H1 (cell line): ENCODE measurements at regions not wholly inside any gene's neighbourhood (a gene's known extent, or its start where the extent isn't known, plus 50 kb on each side); places are given as distances from the start of the nearest gene placed in this dataset.

ENCODE experiments used
- CTCF ChIA-PET: fragments of 300-600 bp; sonication (Branson Sonifier 250); formaldehyde crosslinking; loops from one replicate; lab custom pipeline; 2021; ENCODE audit not compliant: partially characterized antibody; lab: Charles Lee
- POLR2A ChIA-PET: fragments of 300-600 bp; sonication (Branson Sonifier 250); formaldehyde crosslinking; loops from one replicate; lab custom pipeline; 2021; ENCODE audit warnings: inconsistent platforms; ENCODE audit not compliant: partially characterized antibody; lab: Charles Lee
- DNase-seq, 2 experiments: peaks; one replicate each; pipeline versions ENCODE4 v3.0.0 to v3.0.0-alpha.2; 2010 to 2022; ENCODE audit warnings: low spot score in 2 of 2, low read depth in 1 of 2, mixed read lengths in 1 of 2
- FAIRE-seq: peaks from 2 replicates; lab custom pipeline; 2011; peaks lifted over from hg19 to GRCh38; lab: Jason Lieb, UNC
- H2AFZ ChIP-seq: 2 replicates; pipeline ENCODE4 v1.8.1; 2012; ENCODE audit warnings: low read length, inconsistent platforms
- H2AK5ac ChIP-seq: 2 replicates; pipeline ENCODE4 v1.6.1; 2013; ENCODE audit warnings: low read depth, low read length
- H2BK120ac ChIP-seq: replicated peaks from 2 replicates; pipeline ENCODE3; 2013; ENCODE audit warnings: low read depth, low read length, inconsistent platforms
- H2BK12ac ChIP-seq: 2 replicates; pipeline ENCODE4 v1.6.1; 2013; ENCODE audit warnings: low read depth, low read length
- H2BK15ac ChIP-seq: 2 replicates; pipeline ENCODE4 v1.6.1; 2013; ENCODE audit warnings: low read length
- H2BK20ac ChIP-seq: 2 replicates; pipeline ENCODE4 v1.6.1; 2013; ENCODE audit warnings: low read length
- H2BK5ac ChIP-seq: 2 replicates; pipeline ENCODE4 v1.6.1; 2013; ENCODE audit warnings: low read depth, low read length
- H3K14ac ChIP-seq: 2 replicates; pipeline ENCODE4 v1.6.1; 2013; ENCODE audit warnings: inconsistent platforms; ENCODE audit not compliant: insufficient read length
- H3K18ac ChIP-seq: 2 replicates; pipeline ENCODE4 v1.6.1; 2013; ENCODE audit warnings: low read length; ENCODE audit errors: extremely low read depth
- H3K23ac ChIP-seq: 2 replicates; pipeline ENCODE4 v1.6.1; 2013; ENCODE audit warnings: inconsistent platforms; ENCODE audit not compliant: insufficient read length
- H3K23me2 ChIP-seq: 2 replicates; pipeline ENCODE4 v1.6.1; 2013; ENCODE audit warnings: low read depth, low read length
- H3K27ac ChIP-seq: 2 replicates; pipeline ENCODE4 v1.6.1; 2011; ENCODE audit warnings: low read depth, low read length, inconsistent platforms
- H3K27me3 ChIP-seq, 4 experiments: replicated peaks in 1 of 4; 1 replicate in 1 of 4; 2 replicates in 3 of 4; pipeline versions ENCODE4 v1.6.1 to v1.8.1; 2011 to 2013; ENCODE audit warnings: low read length in 3 of 4, mild to moderate bottlenecking in 3 of 4, inconsistent platforms in 2 of 4, mixed read lengths in 2 of 4, moderate library complexity in 1 of 4; ENCODE audit not compliant: control insufficient read depth in 3 of 4, insufficient read depth in 3 of 4; ENCODE audit errors: extremely low read depth in 1 of 4
- H3K36me3 ChIP-seq, 4 experiments: 2 replicates each; pipeline versions ENCODE4 v1.6.1 to v1.8.1; 2011 to 2013; ENCODE audit warnings: mild to moderate bottlenecking in 4 of 4, low read length in 3 of 4, moderate library complexity in 2 of 4, control low read depth in 1 of 4, inconsistent platforms in 1 of 4; ENCODE audit not compliant: insufficient read depth in 4 of 4, control insufficient read depth in 2 of 4
- H3K4ac ChIP-seq: replicated peaks from 2 replicates; pipeline ENCODE3; 2013; ENCODE audit warnings: low read length, low read depth, mixed read lengths, inconsistent platforms; ENCODE audit not compliant: insufficient read length
- H3K4me1 ChIP-seq, 4 experiments: replicated peaks in 1 of 4; 1 replicate in 1 of 4; 2 replicates in 3 of 4; pipeline versions ENCODE4 v1.6.1 to v1.8.1; 2011 to 2013; ENCODE audit warnings: low read length in 3 of 4, inconsistent platforms in 2 of 4, mixed read lengths in 1 of 4; ENCODE audit not compliant: insufficient read depth in 4 of 4, control insufficient read depth in 3 of 4
- H3K4me2 ChIP-seq, 2 experiments: 2 replicates each; pipeline versions ENCODE4 v1.6.1 to v1.8.1; 2011 to 2013; ENCODE audit warnings: low read depth in 2 of 2, low read length in 2 of 2, control low read depth in 1 of 2, inconsistent platforms in 1 of 2, mild to moderate bottlenecking in 1 of 2; ENCODE audit not compliant: insufficient read depth in 1 of 2
- H3K4me3 ChIP-seq, 4 experiments: fragments of 200-600, 300-600 bp in 1 of 4; sonication (generic), shearing (Covaris generic), sonication (Bioruptor Twin) in 1 of 4; 2 replicates each; pipeline versions ENCODE4 v1.5.1 to v1.8.1; 2011 to 2016; ENCODE audit warnings: low read length in 4 of 4, low read depth in 3 of 4, control low read depth in 2 of 4, inconsistent platforms in 2 of 4, mild to moderate bottlenecking in 2 of 4, mixed read lengths in 1 of 4, moderate library complexity in 1 of 4; ENCODE audit not compliant: insufficient read depth in 2 of 4; ENCODE audit errors: extremely low read depth in 1 of 4
- H3K56ac ChIP-seq: replicated peaks from 2 replicates; pipeline ENCODE3; 2013; ENCODE audit warnings: low read depth, mild to moderate bottlenecking, mixed read lengths, low read length, inconsistent platforms; ENCODE audit not compliant: insufficient read length
- H3K79me1 ChIP-seq: 2 replicates; pipeline ENCODE4 v1.6.1; 2013; ENCODE audit warnings: low read depth, low read length, control low read depth
- H3K79me2 ChIP-seq, 2 experiments: 2 replicates each; pipeline versions ENCODE4 v1.6.1 to v1.8.1; 2012 to 2013; ENCODE audit warnings: low read length in 2 of 2, mild to moderate bottlenecking in 2 of 2, inconsistent platforms in 1 of 2; ENCODE audit not compliant: insufficient read depth in 2 of 2, control insufficient read depth in 1 of 2
- H3K9ac ChIP-seq, 4 experiments: replicated peaks in 1 of 4; 1 replicate in 1 of 4; 2 replicates in 3 of 4; pipeline versions ENCODE4 v1.6.1 to v1.8.1; 2011 to 2013; ENCODE audit warnings: low read depth in 3 of 4, low read length in 3 of 4, control low read depth in 2 of 4, mild to moderate bottlenecking in 2 of 4, moderate library complexity in 2 of 4, inconsistent platforms in 1 of 4; ENCODE audit errors: extremely low read depth in 1 of 4
- H3K9me3 ChIP-seq, 2 experiments: 2 replicates each; pipeline versions ENCODE4 v1.6.1 to v1.8.1; 2012 to 2013; ENCODE audit warnings: mild to moderate bottlenecking in 2 of 2, moderate library complexity in 2 of 2, control low read depth in 1 of 2, inconsistent platforms in 1 of 2, low read depth in 1 of 2, low read length in 1 of 2, mixed read lengths in 1 of 2; ENCODE audit not compliant: insufficient read depth in 2 of 2
- H4K20me1 ChIP-seq, 2 experiments: replicated peaks in 1 of 2; 2 replicates each; pipeline versions ENCODE3 to v1.8.1; 2011 to 2013; ENCODE audit warnings: inconsistent platforms in 2 of 2, low read length in 2 of 2, mild to moderate bottlenecking in 1 of 2; ENCODE audit not compliant: insufficient read depth in 2 of 2, control insufficient read depth in 1 of 2
- H4K5ac ChIP-seq: 2 replicates; pipeline ENCODE4 v1.6.1; 2013; ENCODE audit warnings: low read length, low read depth, mixed read lengths, inconsistent platforms; ENCODE audit not compliant: insufficient read length
- H4K8ac ChIP-seq: 2 replicates; pipeline ENCODE4 v1.8.0; 2013; ENCODE audit warnings: mild to moderate bottlenecking, moderate library complexity, low read length, inconsistent platforms; ENCODE audit not compliant: insufficient read depth; ENCODE audit errors: extremely low read depth
- H4K91ac ChIP-seq: replicated peaks from 2 replicates; pipeline ENCODE3; 2013; ENCODE audit warnings: low read length, mixed read lengths, inconsistent platforms; ENCODE audit not compliant: insufficient read length
- BCL11A ChIP-seq, 2 experiments: IDR thresholded peaks; one replicate each; pipeline ENCODE4 v1.6.1; 2011; ENCODE audit warnings: low read depth in 2 of 2, low read length in 2 of 2, mild to moderate bottlenecking in 2 of 2
- CHD1 ChIP-seq: IDR thresholded peaks from 2 replicates; pipeline ENCODE4 v1.6.1; 2012; ENCODE audit warnings: low read depth, low read length, improper control_type of control experiment
- CHD2 ChIP-seq: IDR thresholded peaks from 2 replicates; pipeline ENCODE4 v1.6.1; 2012; ENCODE audit warnings: low read length, improper control_type of control experiment
- E2F6 ChIP-seq: IDR thresholded peaks from 2 replicates; pipeline ENCODE4 v1.6.1; 2012; ENCODE audit warnings: inconsistent platforms
- EP300 ChIP-seq, 2 experiments: IDR thresholded peaks; 1 replicate in 1 of 2; 2 replicates in 1 of 2; pipeline ENCODE4 v1.6.1; 2011 to 2012; ENCODE audit warnings: low read depth in 2 of 2, low read length in 2 of 2, mild to moderate bottlenecking in 2 of 2, borderline replicate concordance in 1 of 2, inconsistent platforms in 1 of 2, moderate library complexity in 1 of 2
- HDAC6 ChIP-seq: IDR thresholded peaks from one replicate; pipeline ENCODE4 v1.7.1; 2012; ENCODE audit warnings: low read depth, mild to moderate bottlenecking, inconsistent platforms, low read length, moderate library complexity
- POLR2A ChIP-seq, 2 experiments: IDR thresholded peaks; 1 replicate in 1 of 2; 2 replicates in 1 of 2; pipeline ENCODE4 v1.6.1; 2011; ENCODE audit warnings: low read depth in 2 of 2, low read length in 2 of 2, mild to moderate bottlenecking in 2 of 2; ENCODE audit errors: control extremely low read depth in 1 of 2
- RAD21 ChIP-seq, 2 experiments: IDR thresholded peaks in 1 of 2; conservative IDR thresholded peaks in 1 of 2; 2 replicates each; pipeline ENCODE4 v1.6.1; 2011; ENCODE audit warnings: low read depth in 2 of 2, low read length in 2 of 2, improper control_type of control experiment in 1 of 2, inconsistent platforms in 1 of 2, mild to moderate bottlenecking in 1 of 2, moderate library complexity in 1 of 2
- RNF2 ChIP-seq: fragments of 200-900, 300-1000 bp; sonication (generic); IDR thresholded peaks from 2 replicates; pipeline ENCODE4 v1.7.1; 2016; ENCODE audit warnings: borderline replicate concordance, low read depth, mild to moderate bottlenecking, antibody characterized with exemption, low read length; ENCODE audit not compliant: poor library complexity, severe bottlenecking; ENCODE audit errors: missing control alignments
- SIN3A ChIP-seq, 2 experiments: IDR thresholded peaks in 1 of 2; conservative IDR thresholded peaks in 1 of 2; 2 replicates each; pipeline ENCODE4 v1.6.1; 2011 to 2012; ENCODE audit warnings: low read length in 2 of 2, improper control_type of control experiment in 1 of 2, low read depth in 1 of 2, mild to moderate bottlenecking in 1 of 2
- SP4 ChIP-seq: IDR thresholded peaks from 2 replicates; pipeline ENCODE4 v1.6.1; 2012; ENCODE audit warnings: low read length, inconsistent platforms
- TAF1 ChIP-seq: IDR thresholded peaks from 2 replicates; pipeline ENCODE4 v1.6.1; 2011; ENCODE audit warnings: mild to moderate bottlenecking, low read depth, low read length
- TAF7 ChIP-seq: optimal IDR thresholded peaks from 2 replicates; pipeline ENCODE3; 2011; ENCODE audit warnings: low read depth, mild to moderate bottlenecking, inconsistent platforms, low read length, moderate library complexity, borderline replicate concordance
- ZNF274 ChIP-seq: IDR thresholded peaks from 2 replicates; pipeline ENCODE4 v1.7.0; 2012; ENCODE audit warnings: low read length, borderline replicate concordance; ENCODE audit errors: extremely low read depth
- WGBS, 2 experiments: shearing (Covaris generic) in 1 of 2; methylation state at CpG; one replicate each; pipeline versions ENCODE4 v1.1.6 to v1.1.7; 2013 to 2015; ENCODE audit warnings: low lambda C conversion rate in 2 of 2, mixed read lengths in 2 of 2, inconsistent platforms in 1 of 2, low coverage in 1 of 2, missing lambda C conversion rate in 1 of 2; ENCODE audit not compliant: insufficient replicate concordance in 2 of 2, insufficient coverage in 1 of 2, insufficient read length in 1 of 2; ENCODE audit errors: extremely low coverage in 1 of 2, missing lambda C conversion rate in 1 of 2; 5-methylcytosine and 5-hydroxymethylcytosine counted together

- no peak for FAIRE-seq
- TF ChIP-seq CHD1 (no peak), TAF7 (no peak), BCL11A (IDR thresholded peaks at IDR 0.05; ENCODE audit: low read depth in 2 of 2, low read length in 2 of 2) (no peak), HDAC6 (no peak), SP4 (no peak), RNF2 (no peak), POLR2A (IDR thresholded peaks at IDR 0.05; ENCODE audit: control extremely low read depth in 1 of 2, low read depth in 2 of 2, low read length in 2 of 2) (no peak), TAF1 (no peak), E2F6 (no peak), RAD21 (IDR thresholded peaks at IDR 0.05 in 1 of 2, conservative IDR thresholded peaks at IDR 0.05 in 1 of 2; ENCODE audit: low read depth in 2 of 2, low read length in 2 of 2) (no peak), ZNF274 (no peak), EP300 (IDR thresholded peaks at IDR 0.05; ENCODE audit: borderline replicate concordance in 1 of 2, low read depth in 2 of 2, low read length in 2 of 2) (no peak), SIN3A (conservative IDR thresholded peaks at IDR 0.05 in 1 of 2, IDR thresholded peaks at IDR 0.05 in 1 of 2; ENCODE audit: low read depth in 1 of 2, low read length in 2 of 2) (no peak), CHD2 (no peak)
Measured at GRCh38 chr22:47432683-47433082, 670.2 kb downstream of the TBC1D22A start.

More at GRCh38 chr22:47432683-47433082, 670.2 kb downstream of the TBC1D22A start:
- Histone ChIP-seq H2AK5ac (no peak overlapping the region), H3K79me2 (no peaks in the 10 kb centered on the region), H3K56ac (no peak overlapping the region), H3K36me3 (no peaks in the 10 kb centered on the region), H2BK20ac (no peak overlapping the region), H4K8ac (no peak overlapping the region), H3K23ac (no peak overlapping the region), H4K5ac (no peak overlapping the region), H2BK120ac (no peak overlapping the region), H2BK5ac (no peak overlapping the region), H2AFZ (no peak overlapping the region), H3K18ac (no peak overlapping the region), H3K4ac (no peak overlapping the region), H4K20me1 (no peaks in the 10 kb centered on the region), H2BK15ac (no peak overlapping the region), H3K79me1 (no peaks in the 10 kb centered on the region), H3K4me1 (no peaks in the 10 kb centered on the region), H3K4me3 (no peak overlapping the region), H2BK12ac (no peak overlapping the region), H3K9ac (no peak overlapping the region), H3K14ac (no peak overlapping the region), H3K4me2 (no peak overlapping the region), H3K9me3 (peaks cover 62 to 65% of the 10 kb centered on the region in 2 experiments), H4K91ac (no peak overlapping the region), H3K27ac (no peak overlapping the region), H3K27me3 (no peaks in the 10 kb centered on the region), H3K23me2 (no peaks in the 10 kb centered on the region)
- DNase-seq, result no peak
- ChIA-PET CTCF (interaction anchor here (0.7 kb wide), 2 partner anchors 25 to 791 kb away, joined by 3 to 4 read pairs; no protein-coding TSS in a partner anchor), POLR2A (no interaction called here)
- WGBS, 2 experiments, result 86% methylated on average over 6 of the region's 7 CpGs; no CpG with 5 or more reads in 1 of the 2 experiments
